Breast epithelium (tissue), 3 donors: ENCODE measurements at regions not wholly inside any gene's neighbourhood (a gene's known extent, or its start where the extent isn't known, plus 50 kb on each side); places are given as distances from the start of the nearest gene placed in this dataset.

Source experiments
- POLR2A ChIP-seq: fragments of 450-650 bp; IDR thresholded peaks from one replicate; pipeline ENCODE4 v1.6.1; 2016; ENCODE audit warnings: antibody characterized with exemption, mild to moderate bottlenecking, moderate library complexity
- POLR2AphosphoS5 ChIP-seq, 3 donors: sonication (generic); formaldehyde crosslinking; IDR thresholded peaks; one replicate each; pipeline ENCODE4 v1.6.1; 2017; ENCODE audit warnings: antibody characterized with exemption in 3 of 3
- TF ChIP-seq, protein P1 (sequence below), 3 donors: fragments of 450-650 bp; IDR thresholded peaks; one replicate each; pipeline ENCODE4 v1.5.1; 2016 to 2017; ENCODE audit warnings: antibody characterized with exemption in 3 of 3, mild to moderate bottlenecking in 3 of 3, moderate library complexity in 3 of 3

DNA sequence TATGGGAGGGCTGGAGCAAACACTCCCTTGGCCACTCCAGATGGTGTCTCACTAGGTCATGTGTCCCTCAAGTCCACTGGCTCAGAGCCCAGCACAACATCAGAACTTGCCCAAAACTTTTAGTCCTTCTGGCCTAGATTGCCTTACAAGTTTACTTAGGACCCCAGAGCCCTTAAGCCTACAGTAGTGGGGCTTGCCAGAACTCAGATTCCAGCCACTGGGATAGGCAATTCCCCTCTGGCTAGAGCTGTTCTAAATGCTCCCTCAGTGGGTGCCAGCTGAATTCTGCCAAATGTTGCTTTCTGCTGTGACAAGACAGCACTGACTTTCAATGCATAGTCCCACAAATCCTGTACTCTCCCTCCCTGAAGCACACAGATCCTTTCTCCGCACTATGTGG lies 331.1 kb downstream of the HTR7 start:
- no peak for TF ChIP-seq POLR2A
- TF ChIP-seq, protein P1, sequence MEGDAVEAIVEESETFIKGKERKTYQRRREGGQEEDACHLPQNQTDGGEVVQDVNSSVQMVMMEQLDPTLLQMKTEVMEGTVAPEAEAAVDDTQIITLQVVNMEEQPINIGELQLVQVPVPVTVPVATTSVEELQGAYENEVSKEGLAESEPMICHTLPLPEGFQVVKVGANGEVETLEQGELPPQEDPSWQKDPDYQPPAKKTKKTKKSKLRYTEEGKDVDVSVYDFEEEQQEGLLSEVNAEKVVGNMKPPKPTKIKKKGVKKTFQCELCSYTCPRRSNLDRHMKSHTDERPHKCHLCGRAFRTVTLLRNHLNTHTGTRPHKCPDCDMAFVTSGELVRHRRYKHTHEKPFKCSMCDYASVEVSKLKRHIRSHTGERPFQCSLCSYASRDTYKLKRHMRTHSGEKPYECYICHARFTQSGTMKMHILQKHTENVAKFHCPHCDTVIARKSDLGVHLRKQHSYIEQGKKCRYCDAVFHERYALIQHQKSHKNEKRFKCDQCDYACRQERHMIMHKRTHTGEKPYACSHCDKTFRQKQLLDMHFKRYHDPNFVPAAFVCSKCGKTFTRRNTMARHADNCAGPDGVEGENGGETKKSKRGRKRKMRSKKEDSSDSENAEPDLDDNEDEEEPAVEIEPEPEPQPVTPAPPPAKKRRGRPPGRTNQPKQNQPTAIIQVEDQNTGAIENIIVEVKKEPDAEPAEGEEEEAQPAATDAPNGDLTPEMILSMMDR (IDR thresholded peaks at IDR 0.05), result no peak
- no peak for TF ChIP-seq POLR2AphosphoS5 (IDR thresholded peaks at IDR 0.05)
